ENCODE measurements at regions not wholly inside any gene's neighbourhood (a gene's known extent, or its start where the extent isn't known, plus 50 kb on each side); places are given as distances from the start of the nearest gene placed in this dataset.

DNA sequence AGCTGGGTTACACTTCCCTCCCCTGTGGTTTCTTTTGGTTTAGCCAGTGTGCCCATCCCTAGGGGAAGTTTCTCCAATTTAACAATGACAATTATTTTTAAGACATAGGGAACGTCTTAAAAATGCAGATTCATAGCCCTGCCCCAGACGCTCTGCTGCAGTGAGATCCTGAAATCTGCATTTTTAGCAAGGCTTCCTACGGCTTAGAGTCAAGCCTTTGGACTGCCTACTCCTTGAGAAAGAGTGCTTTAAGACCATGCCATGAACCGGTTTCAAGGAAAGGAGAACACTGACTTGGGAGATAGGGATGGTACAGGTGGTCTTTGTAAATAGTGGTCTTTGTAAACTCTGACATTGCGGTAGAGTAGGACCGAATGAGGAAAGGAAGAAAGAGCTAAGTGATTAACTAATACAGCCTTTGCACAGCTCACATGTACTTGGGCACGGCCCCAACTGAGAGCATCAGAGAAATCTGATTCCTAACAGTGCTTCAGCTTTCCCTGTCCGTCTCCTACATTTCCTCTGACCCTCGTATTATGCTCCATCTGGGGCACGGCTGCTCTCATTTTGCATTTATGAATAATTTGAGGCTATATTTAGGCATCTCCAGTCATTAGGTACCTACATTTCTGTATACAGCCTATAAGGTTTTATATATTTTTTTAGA lies 217.6 kb upstream of the TANK start:
- no peaks in the 10 kb centered on the region for H3K9me3 ChIP-seq (ENCODE audit: insufficient read depth, low read length)
- no peak overlapping the region for H3K4me3 ChIP-seq (ENCODE audit: insufficient read length, low read depth)
- no peak for DNase-seq (ENCODE audit: low read depth, low spot score)
- H3K9ac ChIP-seq (ENCODE audit: insufficient read length, low read depth) = no peak overlapping the region
- TF ChIP-seq YY1 (IDR thresholded peaks at IDR 0.05; ENCODE audit: insufficient read depth, insufficient read length) (no peak), SUZ12 (IDR thresholded peaks at IDR 0.05; ENCODE audit: extremely low read depth, insufficient read depth, insufficient read length) (no peak), ZNF274 (IDR thresholded peaks at IDR 0.05; ENCODE audit: low read depth, low read length) (no peak)
- H3K27me3 ChIP-seq (ENCODE audit: insufficient read depth, insufficient read length) = no peaks in the 10 kb centered on the region
- no peaks in the 10 kb centered on the region for H3K36me3 ChIP-seq (ENCODE audit: insufficient read depth, insufficient read length, low read length)
- peaks cover 3% of the 10 kb centered on the region for H3K4me1 ChIP-seq (ENCODE audit: insufficient read depth, insufficient read length)

- Histone ChIP-seq H3K4me1 (ENCODE audit: insufficient read depth, insufficient read length) (peaks cover 3% of the 10 kb centered on the region), H3K9me3 (ENCODE audit: insufficient read depth, low read length) (no peaks in the 10 kb centered on the region), H3K9ac (ENCODE audit: insufficient read length, low read depth) (no peak overlapping the region), H3K4me3 (ENCODE audit: insufficient read length, low read depth) (no peak overlapping the region), H3K36me3 (ENCODE audit: insufficient read depth, insufficient read length, low read length) (no peaks in the 10 kb centered on the region), H3K27me3 (ENCODE audit: insufficient read depth, insufficient read length) (no peaks in the 10 kb centered on the region)
- DNase-seq (ENCODE audit: low read depth, low spot score) = no peak
- TF ChIP-seq SUZ12 (IDR thresholded peaks at IDR 0.05; ENCODE audit: extremely low read depth, insufficient read depth, insufficient read length) (no peak), ZNF274 (IDR thresholded peaks at IDR 0.05; ENCODE audit: low read depth, low read length) (no peak), YY1 (IDR thresholded peaks at IDR 0.05; ENCODE audit: insufficient read depth, insufficient read length) (no peak)
Observed at GRCh38 chr2:160943414-160943813, 216.8 kb upstream of the TANK start.

GRCh38 chr2:160952464-160953254 lies 207.6 kb upstream of the TANK start:
- Histone ChIP-seq H3K27me3 (ENCODE audit: insufficient read depth, insufficient read length) (no peaks in the 10 kb centered on the region), H3K4me3 (ENCODE audit: insufficient read length, low read depth) (no peak overlapping the region), H3K36me3 (ENCODE audit: insufficient read depth, insufficient read length, low read length) (no peaks in the 10 kb centered on the region), H3K9me3 (ENCODE audit: insufficient read depth, low read length) (no peaks in the 10 kb centered on the region), H3K9ac (ENCODE audit: insufficient read length, low read depth) (no peak overlapping the region), H3K4me1 (ENCODE audit: insufficient read depth, insufficient read length) (no peaks in the 10 kb centered on the region)
- DNase-seq (ENCODE audit: low read depth, low spot score) = no peak
- TF ChIP-seq YY1 (IDR thresholded peaks at IDR 0.05; ENCODE audit: insufficient read depth, insufficient read length) = no peak
- TF ChIP-seq SUZ12 (IDR thresholded peaks at IDR 0.05; ENCODE audit: extremely low read depth, insufficient read depth, insufficient read length) = no peak
- no peak for TF ChIP-seq ZNF274 (IDR thresholded peaks at IDR 0.05; ENCODE audit: low read depth, low read length)

- Histone ChIP-seq H3K4me1 (ENCODE audit: insufficient read depth, insufficient read length) (no peaks in the 10 kb centered on the region), H3K4me3 (ENCODE audit: insufficient read length, low read depth) (no peak overlapping the region), H3K27me3 (ENCODE audit: insufficient read depth, insufficient read length) (no peaks in the 10 kb centered on the region), H3K9ac (ENCODE audit: insufficient read length, low read depth) (no peak overlapping the region), H3K36me3 (ENCODE audit: insufficient read depth, insufficient read length, low read length) (no peaks in the 10 kb centered on the region), H3K9me3 (ENCODE audit: insufficient read depth, low read length) (no peaks in the 10 kb centered on the region)
- no peak for TF ChIP-seq ZNF274 (IDR thresholded peaks at IDR 0.05; ENCODE audit: low read depth, low read length)
- no peak for DNase-seq (ENCODE audit: low read depth, low spot score)
Observed at GRCh38 chr2:160955578-160955977, 204.7 kb upstream of the TANK start.

- Histone ChIP-seq H3K9me3 (ENCODE audit: insufficient read depth, low read length) (no peaks in the 10 kb centered on the region), H3K4me1 (ENCODE audit: insufficient read depth, insufficient read length) (no peaks in the 10 kb centered on the region), H3K36me3 (ENCODE audit: insufficient read depth, insufficient read length, low read length) (no peaks in the 10 kb centered on the region), H3K9ac (ENCODE audit: insufficient read length, low read depth) (no peak overlapping the region), H3K4me3 (ENCODE audit: insufficient read length, low read depth) (no peak overlapping the region), H3K27me3 (ENCODE audit: insufficient read depth, insufficient read length) (no peaks in the 10 kb centered on the region)
- TF ChIP-seq YY1 (IDR thresholded peaks at IDR 0.05; ENCODE audit: insufficient read depth, insufficient read length) (no peak), ZNF274 (IDR thresholded peaks at IDR 0.05; ENCODE audit: low read depth, low read length) (no peak), SUZ12 (IDR thresholded peaks at IDR 0.05; ENCODE audit: extremely low read depth, insufficient read depth, insufficient read length) (no peak)
- DNase-seq (ENCODE audit: low read depth, low spot score) = no peak
Observed at GRCh38 chr2:160956243-160956802, 203.9 kb upstream of the TANK start.

DNA sequence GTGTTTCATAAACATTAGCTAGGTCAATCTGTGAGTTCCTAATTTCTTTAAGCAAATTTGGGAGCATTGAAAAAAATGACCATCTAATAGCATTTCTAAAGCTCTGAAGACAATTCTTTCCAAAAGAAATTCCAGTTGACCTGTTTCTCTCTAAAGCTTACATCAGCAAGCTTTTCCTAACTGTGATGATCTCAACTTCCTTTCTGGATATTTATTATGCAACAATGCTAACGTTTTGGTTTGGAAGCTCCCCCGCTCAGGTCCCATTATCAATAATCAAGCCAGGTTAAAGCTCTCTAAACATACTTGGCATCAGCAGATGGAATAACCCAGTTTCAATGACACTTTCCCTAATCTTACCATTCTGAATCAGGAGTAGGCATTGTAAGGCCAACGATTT lies 196.3 kb upstream of the TANK start:
- no peak for DNase-seq (ENCODE audit: low read depth, low spot score)
- H3K4me3 ChIP-seq (ENCODE audit: insufficient read length, low read depth) = no peak overlapping the region
- H3K9ac ChIP-seq (ENCODE audit: insufficient read length, low read depth) = no peak overlapping the region
- no peaks in the 10 kb centered on the region for H3K27me3 ChIP-seq (ENCODE audit: insufficient read depth, insufficient read length)
- no peaks in the 10 kb centered on the region for H3K36me3 ChIP-seq (ENCODE audit: insufficient read depth, insufficient read length, low read length)
- TF ChIP-seq ZNF274 (IDR thresholded peaks at IDR 0.05; ENCODE audit: low read depth, low read length) (no peak), YY1 (IDR thresholded peaks at IDR 0.05; ENCODE audit: insufficient read depth, insufficient read length) (no peak), SUZ12 (IDR thresholded peaks at IDR 0.05; ENCODE audit: extremely low read depth, insufficient read depth, insufficient read length) (no peak)
- no peaks in the 10 kb centered on the region for H3K4me1 ChIP-seq (ENCODE audit: insufficient read depth, insufficient read length)
- no peaks in the 10 kb centered on the region for H3K9me3 ChIP-seq (ENCODE audit: insufficient read depth, low read length)

GRCh38 chr2:160967523-160967922 lies 192.7 kb upstream of the TANK start:
- Histone ChIP-seq H3K27me3 (ENCODE audit: insufficient read depth, insufficient read length) (no peaks in the 10 kb centered on the region), H3K9me3 (ENCODE audit: insufficient read depth, low read length) (no peaks in the 10 kb centered on the region), H3K9ac (ENCODE audit: insufficient read length, low read depth) (no peak overlapping the region), H3K36me3 (ENCODE audit: insufficient read depth, insufficient read length, low read length) (no peaks in the 10 kb centered on the region), H3K4me3 (ENCODE audit: insufficient read length, low read depth) (no peak overlapping the region), H3K4me1 (ENCODE audit: insufficient read depth, insufficient read length) (no peaks in the 10 kb centered on the region)
- no peak for DNase-seq (ENCODE audit: low read depth, low spot score)
- TF ChIP-seq ZNF274 (IDR thresholded peaks at IDR 0.05; ENCODE audit: low read depth, low read length) = no peak
- no peak for TF ChIP-seq YY1 (IDR thresholded peaks at IDR 0.05; ENCODE audit: insufficient read depth, insufficient read length)
- no peak for TF ChIP-seq SUZ12 (IDR thresholded peaks at IDR 0.05; ENCODE audit: extremely low read depth, insufficient read depth, insufficient read length)
